HUES48 (cell line): ENCODE measurements at regions not wholly inside any gene's neighbourhood (a gene's known extent, or its start where the extent isn't known, plus 50 kb on each side); places are given as distances from the start of the nearest gene placed in this dataset.
"Not testable (repeated sequence)": the region's sequence is repeated elsewhere in the genome, so short reads cannot be mapped to it uniquely, and the experiment has no call there.

ENCODE experiments used
- H3K27ac ChIP-seq: one replicate; pipeline ENCODE4 v1.7.0; 2013; ENCODE audit warnings: low read depth, low read length, inconsistent platforms
- H3K27me3 ChIP-seq: 2 replicates; pipeline ENCODE4 v1.6.1; 2013; ENCODE audit warnings: mild to moderate bottlenecking, low read length; ENCODE audit not compliant: control insufficient read depth, insufficient read depth
- H3K36me3 ChIP-seq: 2 replicates; pipeline ENCODE4 v1.6.1; 2013; ENCODE audit warnings: low read length; ENCODE audit not compliant: control insufficient read depth, insufficient read depth
- H3K4me1 ChIP-seq: 2 replicates; pipeline ENCODE4 v1.6.1; 2013; ENCODE audit warnings: mild to moderate bottlenecking, low read length; ENCODE audit not compliant: control insufficient read depth, insufficient read depth
- H3K4me3 ChIP-seq: 2 replicates; pipeline ENCODE4 v1.5.1; 2013; ENCODE audit warnings: mild to moderate bottlenecking, low read depth, low read length
- H3K9ac ChIP-seq: 2 replicates; pipeline ENCODE4 v1.6.1; 2013; ENCODE audit warnings: mild to moderate bottlenecking, low read depth, low read length, moderate library complexity
- H3K9me3 ChIP-seq: 2 replicates; pipeline ENCODE4 v1.6.1; 2013; ENCODE audit warnings: low read length; ENCODE audit not compliant: control insufficient read depth, insufficient read depth

- not testable (repeated sequence) for H3K27ac ChIP-seq, H3K9me3 ChIP-seq, H3K4me3 ChIP-seq, H3K27me3 ChIP-seq, H3K4me1 ChIP-seq, H3K36me3 ChIP-seq, H3K9ac ChIP-seq
Observed at GRCh38 chr11:3512751-3513150, 129.0 kb downstream of the ART5 start.

- not testable (repeated sequence) for H3K9ac ChIP-seq
Observed at GRCh38 chr11:3512133-3512703, 129.6 kb downstream of the ART5 start.

GRCh38 chr11:3511416-3512132 is 130.2 kb downstream of the ART5 start:
- not testable (repeated sequence) for H3K4me1 ChIP-seq, H3K9ac ChIP-seq, H3K9me3 ChIP-seq, H3K27ac ChIP-seq, H3K36me3 ChIP-seq, H3K4me3 ChIP-seq, H3K27me3 ChIP-seq

More at GRCh38 chr11:3512133-3512703, 129.6 kb downstream of the ART5 start:
- not testable (repeated sequence) for H3K9me3 ChIP-seq, H3K4me3 ChIP-seq, H3K36me3 ChIP-seq, H3K27me3 ChIP-seq, H3K4me1 ChIP-seq, H3K27ac ChIP-seq

- H3K36me3 ChIP-seq, H3K27me3 ChIP-seq, H3K9ac ChIP-seq, H3K4me1 ChIP-seq, H3K27ac ChIP-seq, H3K9me3 ChIP-seq, H3K4me3 ChIP-seq: not testable (repeated sequence)
Observed at GRCh38 chr11:3509563-3509962, 130.6 kb upstream of the ZNF195 start.

- H3K36me3 ChIP-seq, H3K27ac ChIP-seq, H3K4me1 ChIP-seq: not testable (repeated sequence)
Observed at GRCh38 chr11:3499198-3499597, 120.3 kb upstream of the ZNF195 start.

GRCh38 chr11:3498356-3498755 is 119.4 kb upstream of the ZNF195 start:
- not testable (repeated sequence) for H3K4me3 ChIP-seq, H3K4me1 ChIP-seq, H3K9ac ChIP-seq, H3K27ac ChIP-seq, H3K27me3 ChIP-seq, H3K36me3 ChIP-seq, H3K9me3 ChIP-seq

More at GRCh38 chr11:3499198-3499597, 120.3 kb upstream of the ZNF195 start:
- not testable (repeated sequence) for H3K9ac ChIP-seq, H3K27me3 ChIP-seq, H3K4me3 ChIP-seq, H3K9me3 ChIP-seq

- not testable (repeated sequence) for H3K27me3 ChIP-seq, H3K36me3 ChIP-seq, H3K9me3 ChIP-seq, H3K27ac ChIP-seq, H3K4me3 ChIP-seq, H3K9ac ChIP-seq, H3K4me1 ChIP-seq
Observed at GRCh38 chr11:3493152-3493551, 114.2 kb upstream of the ZNF195 start.

- H3K9ac ChIP-seq, H3K9me3 ChIP-seq, H3K36me3 ChIP-seq, H3K4me1 ChIP-seq, H3K27ac ChIP-seq, H3K4me3 ChIP-seq, H3K27me3 ChIP-seq: not testable (repeated sequence)
Observed at GRCh38 chr11:3488003-3488402, 109.1 kb upstream of the ZNF195 start.

- H3K4me1 ChIP-seq, H3K4me3 ChIP-seq, H3K36me3 ChIP-seq, H3K9me3 ChIP-seq, H3K9ac ChIP-seq, H3K27me3 ChIP-seq: not testable (repeated sequence)
- H3K27ac ChIP-seq: peak overlapping the region; percentile 22
Observed at GRCh38 chr11:3485737-3486136, 106.8 kb upstream of the ZNF195 start.

- H3K27me3 ChIP-seq, H3K27ac ChIP-seq, H3K9ac ChIP-seq, H3K4me1 ChIP-seq, H3K9me3 ChIP-seq, H3K36me3 ChIP-seq, H3K4me3 ChIP-seq: not testable (repeated sequence)
Observed at GRCh38 chr11:3476937-3477885, 98.3 kb upstream of the ZNF195 start.
